Right forelimb (tissue), 1 donor: ENCODE measurements at regions not wholly inside any gene's neighbourhood (a gene's known extent, or its start where the extent isn't known, plus 50 kb on each side); places are given as distances from the start of the nearest gene placed in this dataset.
"Not testable (repeated sequence)": the region's sequence is repeated elsewhere in the genome, so short reads cannot be mapped to it uniquely, and the experiment has no call there.

Source experiments
- DNase-seq: peaks from one replicate; pipeline ENCODE4 v3.0.0-alpha.2; 2018

DNA sequence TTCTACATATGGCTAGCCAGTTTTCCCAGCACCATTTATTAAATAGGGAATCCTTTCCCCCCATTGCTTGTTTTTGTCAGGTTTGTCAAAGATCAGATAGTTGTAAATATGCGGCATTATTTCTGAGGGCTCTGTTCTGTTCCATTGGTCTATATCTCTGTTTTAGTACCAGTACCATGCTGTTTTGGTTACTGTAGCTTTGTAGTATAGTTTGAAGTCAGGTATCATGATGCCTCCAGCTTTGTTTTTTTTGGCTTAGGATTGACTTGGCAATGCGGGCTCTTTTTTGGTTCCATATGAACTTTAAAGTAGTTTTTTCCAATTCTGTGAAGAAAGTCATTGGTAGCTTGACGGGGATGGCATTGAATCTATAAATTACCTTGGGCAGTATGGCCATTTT lies 60.0 kb upstream of the GPC3 start:
- not testable (repeated sequence) for DNase-seq

DNA sequence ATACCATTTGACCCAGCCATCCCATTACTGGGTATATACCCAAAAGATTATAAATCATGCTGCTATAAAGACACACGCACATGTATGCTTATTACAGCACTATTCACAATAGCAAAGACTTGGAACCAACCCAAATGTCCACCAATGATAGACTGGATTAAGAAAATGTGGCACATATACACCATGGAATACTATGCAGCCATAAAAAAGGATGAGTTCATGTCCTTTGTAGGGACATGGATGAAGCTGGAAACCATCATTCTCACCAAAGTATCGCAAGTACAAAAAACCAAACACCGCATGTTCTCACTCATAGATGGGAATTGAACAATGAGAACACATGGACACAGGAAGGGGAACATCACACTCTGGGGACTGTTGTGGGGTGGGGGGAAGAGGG lies 81.7 kb upstream of the GPC3 start:
- DNase-seq = not testable (repeated sequence)

DNA sequence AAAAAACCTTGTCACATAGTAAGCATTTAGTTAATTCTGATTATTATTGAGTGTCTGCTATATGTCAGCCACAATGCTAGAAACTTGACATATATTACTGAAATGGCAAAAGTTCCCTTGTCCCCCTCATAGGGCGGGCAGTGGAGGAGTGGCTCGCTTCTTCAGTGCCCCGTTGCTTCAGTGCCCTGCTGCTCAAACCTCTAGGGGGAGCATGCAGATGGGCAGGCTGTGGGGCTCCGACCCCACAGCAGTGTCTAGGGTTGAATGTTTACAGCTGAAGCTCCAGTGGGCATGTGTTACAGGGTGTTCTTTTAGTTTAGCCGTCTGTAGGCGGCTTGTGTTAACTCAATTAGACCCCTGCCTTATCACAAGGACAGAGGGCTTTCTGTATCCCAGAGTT lies 86.5 kb upstream of the GPC3 start:
- not testable (repeated sequence) for DNase-seq

DNA sequence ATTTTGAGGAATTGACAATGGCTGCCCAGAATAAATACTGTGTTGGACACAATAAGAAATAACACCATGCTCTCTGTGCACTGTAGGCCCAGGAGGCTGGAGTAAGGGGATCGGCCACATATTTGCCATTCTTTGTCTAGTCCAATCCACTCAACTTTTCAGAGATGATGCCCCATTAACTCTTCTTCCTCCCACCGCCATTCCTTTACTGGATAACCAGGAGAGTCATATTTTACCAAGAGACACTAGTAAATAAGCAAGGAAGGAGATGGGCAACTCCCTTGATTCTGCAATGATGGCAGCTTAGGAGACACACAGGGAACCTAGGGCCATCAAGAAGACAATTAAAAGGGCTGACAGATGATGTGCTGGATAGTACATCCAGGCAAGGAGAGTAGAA lies 87.9 kb upstream of the GPC3 start:
- no peak for DNase-seq

DNA sequence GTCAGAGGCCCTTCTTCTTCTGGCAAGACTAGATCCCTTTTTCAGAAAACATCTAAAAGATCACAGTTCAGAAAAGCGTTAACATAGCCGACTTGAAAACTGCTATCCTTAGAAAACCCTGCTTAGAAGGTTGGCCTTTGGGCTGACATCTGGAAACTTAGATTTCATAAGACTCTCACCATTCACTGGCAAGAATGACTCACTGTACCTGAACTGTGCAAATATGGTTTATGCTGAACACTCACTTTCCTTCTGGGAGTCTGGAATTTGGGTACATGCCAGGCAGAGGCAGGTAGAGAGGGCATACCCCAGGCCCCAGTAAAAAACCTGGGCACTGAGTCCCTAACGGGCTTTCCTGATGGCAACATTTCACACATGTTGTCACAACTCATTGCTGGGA lies 88.8 kb upstream of the GPC3 start:
- DNase-seq = no peak

DNA sequence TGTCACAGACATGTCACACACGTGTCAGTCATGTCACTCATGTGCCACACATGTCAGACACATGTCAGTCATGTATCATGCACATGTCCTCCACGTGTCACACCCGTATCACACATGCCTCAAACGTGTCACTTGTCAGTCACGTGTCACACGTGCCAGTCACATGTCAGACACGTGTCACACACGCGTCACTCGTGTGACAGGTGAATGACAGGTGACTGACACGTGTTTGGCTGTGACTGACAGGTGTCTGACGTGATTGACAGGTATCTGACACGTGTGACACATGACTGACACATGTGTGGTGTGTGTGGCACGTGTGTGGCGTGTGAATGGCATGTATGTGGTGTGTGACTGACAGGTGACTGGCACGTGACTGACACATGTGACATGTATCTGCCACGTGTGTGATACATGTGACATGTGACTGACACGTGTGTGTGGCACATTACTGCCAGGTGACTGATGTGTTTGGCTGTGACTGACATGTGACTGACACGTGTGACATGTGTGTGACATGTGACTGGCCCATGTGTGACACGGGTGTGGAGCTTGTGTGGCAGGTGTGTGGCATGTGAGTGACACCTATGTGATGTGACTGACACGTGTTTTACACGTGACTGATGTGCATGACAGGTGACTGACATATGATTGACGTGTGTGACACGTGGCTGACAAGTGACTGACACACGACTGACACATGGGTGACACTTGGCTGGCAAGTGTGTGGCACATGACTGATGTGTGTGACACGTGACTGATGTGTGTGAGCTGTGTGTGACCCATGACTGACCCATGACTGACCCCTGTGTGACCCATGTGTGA lies 90.7 kb upstream of the GPC3 start:
- DNase-seq = no peak

DNA sequence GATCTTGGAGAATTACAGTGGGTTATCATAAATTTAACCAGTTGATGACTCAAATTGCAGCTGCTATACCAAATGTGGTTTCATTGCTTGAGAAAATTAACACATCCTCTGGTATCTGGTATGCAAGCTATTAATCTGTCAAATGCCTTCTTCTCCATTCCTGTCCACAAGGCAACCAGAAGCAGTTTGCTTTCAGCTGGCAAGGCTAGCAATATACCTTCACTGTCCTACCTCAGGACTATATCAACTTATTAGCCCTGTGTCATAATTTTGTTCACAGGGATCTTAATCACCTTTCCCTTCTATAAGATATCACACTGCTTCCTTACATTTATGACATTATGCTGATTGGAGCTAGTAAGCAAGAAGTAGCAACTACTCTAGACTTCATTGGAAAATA lies 110.0 kb upstream of the GPC3 start:
- no peak for DNase-seq

DNA sequence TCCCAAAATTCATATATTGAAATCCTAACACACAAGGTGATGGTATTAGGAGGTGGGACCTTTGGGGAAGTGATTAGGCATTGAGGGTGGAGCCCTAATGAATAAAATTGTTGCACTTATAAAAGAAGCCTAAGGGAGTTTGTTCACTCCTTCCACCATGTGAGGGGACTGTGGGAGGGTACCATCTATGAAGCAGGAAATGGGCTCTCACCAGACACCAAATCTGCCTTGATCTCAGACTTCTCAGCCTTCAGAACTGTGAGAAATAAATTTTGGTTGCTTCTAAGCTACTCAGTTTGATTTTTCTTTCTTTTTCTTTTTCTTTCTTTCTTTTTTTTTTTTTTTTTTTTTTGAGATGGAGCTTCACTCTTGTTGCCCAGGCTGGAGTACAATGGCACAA lies 116.2 kb upstream of the GPC3 start:
- DNase-seq = no peak

DNA sequence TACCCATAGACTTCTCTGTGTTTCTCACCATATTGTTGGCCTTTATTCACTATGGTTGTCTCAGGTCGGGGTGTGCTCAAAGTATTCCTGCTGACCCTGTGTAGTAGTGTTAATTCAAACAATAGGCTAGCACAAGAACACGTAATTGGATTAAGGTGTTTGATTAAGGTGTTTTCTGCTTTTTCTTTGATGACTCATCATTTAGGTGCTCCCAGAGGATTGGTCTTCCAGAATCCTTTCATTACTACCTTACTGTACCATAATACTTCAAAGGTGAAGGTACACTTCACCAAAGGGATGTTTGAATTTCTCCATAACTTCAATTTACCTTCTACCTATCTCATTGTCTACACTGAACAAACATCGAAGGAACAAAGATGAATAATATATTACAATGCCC lies 121.7 kb upstream of the CCDC160 start:
- DNase-seq = no peak

DNA sequence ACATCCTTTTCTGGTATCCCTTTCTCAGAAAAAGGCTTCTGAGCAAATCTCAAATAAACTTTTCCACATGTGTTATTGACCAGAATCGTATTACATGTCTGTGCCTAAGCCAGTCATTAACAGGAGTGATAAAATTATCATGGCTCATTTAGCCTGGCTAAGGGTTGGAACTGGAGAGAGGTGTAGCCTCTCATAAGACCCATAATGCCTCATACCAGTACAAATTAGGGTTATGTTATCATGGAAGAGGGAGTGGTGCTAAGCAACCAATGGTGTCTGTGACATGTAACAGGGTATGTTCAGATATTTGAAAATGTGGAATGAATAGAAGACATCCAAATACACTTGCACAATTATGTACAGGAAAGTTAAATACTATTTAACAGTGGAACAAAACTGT lies 99.6 kb upstream of the CCDC160 start:
- no peak for DNase-seq

DNA sequence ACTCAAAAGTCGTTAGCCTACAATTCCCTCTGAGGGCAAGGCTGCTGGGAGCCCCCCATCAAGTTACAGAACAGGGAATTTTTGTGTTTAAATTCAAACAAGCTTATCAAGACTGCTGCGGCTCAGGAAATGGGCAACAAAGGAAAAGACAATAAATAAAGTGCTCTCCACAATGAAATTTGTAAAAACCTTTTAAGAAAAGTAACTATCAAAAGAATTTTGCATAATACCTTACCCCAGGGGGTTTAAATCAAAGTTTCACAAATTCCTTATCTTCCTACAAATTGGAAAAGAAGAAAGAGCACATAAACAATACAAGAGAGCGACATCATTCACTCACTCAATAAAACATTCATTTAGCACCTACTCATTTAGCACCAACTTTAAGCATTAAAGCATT lies 97.9 kb upstream of the CCDC160 start:
- no peak for DNase-seq

DNA sequence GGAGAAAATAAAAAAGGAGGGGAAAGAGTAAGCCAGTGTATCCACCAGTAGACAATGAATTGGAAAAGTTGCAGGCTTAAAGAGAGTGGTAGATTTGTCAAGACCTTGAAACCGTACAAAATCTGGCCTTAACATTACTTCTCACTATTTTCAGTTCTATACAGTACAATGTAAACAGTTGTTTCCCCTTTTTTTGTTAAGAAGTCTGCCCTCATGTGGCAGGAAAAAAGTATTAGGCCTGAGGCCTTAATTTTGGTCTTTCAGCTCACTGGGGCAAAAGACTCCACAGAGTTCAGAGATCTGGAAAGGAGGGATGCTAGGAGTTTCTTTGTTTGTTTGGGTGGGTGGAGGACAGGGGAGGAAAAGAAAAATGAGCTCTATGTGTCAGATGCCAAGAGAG lies 92.8 kb upstream of the CCDC160 start:
- DNase-seq = no peak

DNA sequence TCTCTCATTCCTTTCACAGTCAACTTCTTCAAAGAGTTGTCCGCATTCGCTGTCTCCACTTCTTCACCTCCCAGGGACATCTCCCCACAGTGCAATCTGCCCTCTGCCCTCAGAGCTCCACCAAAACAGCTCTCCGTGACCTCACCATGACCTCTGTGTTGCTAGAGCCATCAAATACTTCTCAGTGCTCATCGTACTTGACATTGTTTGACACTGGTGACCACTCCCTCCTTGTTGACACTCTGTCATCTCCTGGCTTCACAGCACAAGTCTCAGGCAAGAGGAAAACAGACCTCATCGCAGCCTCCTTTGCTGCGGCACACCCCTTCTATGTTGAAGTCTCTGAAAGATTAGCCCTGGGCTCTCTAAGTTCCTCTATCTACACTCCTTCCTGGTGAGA lies 90.5 kb upstream of the CCDC160 start:
- DNase-seq = no peak

DNA sequence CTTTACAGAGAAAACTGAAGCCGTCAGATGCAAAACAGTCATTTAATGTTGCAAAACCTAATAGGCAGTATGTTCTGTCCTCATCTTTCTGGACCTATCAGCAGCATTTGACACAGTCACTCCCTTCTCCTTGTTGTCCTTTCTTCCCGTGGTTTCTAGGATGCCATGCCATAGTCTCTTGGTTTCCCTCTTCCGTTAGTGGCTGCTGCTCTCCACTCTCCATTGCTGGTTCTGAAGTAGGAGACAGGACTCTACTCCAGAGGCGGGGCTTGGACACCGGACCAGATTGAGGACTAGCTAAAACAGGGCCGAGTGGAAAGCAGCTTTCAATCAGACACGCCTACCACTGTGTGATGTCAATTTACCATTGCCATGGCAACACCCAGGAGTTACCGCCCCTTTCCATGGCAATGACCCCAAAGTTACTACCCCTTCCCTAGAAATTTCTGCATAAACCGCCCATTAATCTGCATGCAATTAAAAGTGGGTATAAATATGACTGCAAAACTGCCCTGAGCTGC lies 88.8 kb upstream of the CCDC160 start:
- no peak for DNase-seq

DNA sequence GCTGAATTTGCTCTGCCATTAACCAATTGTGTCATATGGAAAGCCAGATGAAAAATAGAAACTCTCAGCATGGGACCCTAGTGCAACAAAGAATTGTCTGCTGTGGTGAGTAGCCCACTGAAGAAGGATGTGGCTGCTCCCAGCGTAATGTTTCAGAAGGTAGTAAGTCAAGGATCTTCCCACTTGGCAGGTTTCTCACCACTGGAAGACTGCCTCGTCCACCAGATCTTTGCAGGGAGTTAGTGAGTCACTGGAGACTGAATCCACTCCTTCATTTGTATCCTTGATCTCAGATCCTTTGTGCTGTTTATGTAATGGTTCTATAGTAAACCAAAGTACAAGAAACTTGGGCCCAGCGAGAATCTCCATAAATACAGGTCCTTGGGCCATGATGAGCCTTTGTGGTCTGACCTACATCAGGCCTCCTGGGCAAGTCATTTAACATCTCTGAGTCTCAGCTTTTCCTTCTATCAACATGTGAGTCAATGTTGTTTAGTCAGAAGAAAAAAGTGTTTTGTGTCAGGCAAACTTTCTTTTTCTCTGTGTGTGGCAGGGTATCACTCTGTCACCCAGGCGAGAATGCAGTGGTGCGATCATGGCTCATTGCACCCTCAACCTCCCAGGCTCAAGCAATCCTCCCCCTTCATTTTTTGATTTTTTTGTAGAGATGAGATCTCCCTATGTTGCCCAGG lies 78.0 kb upstream of the CCDC160 start:
- no peak for DNase-seq

DNA sequence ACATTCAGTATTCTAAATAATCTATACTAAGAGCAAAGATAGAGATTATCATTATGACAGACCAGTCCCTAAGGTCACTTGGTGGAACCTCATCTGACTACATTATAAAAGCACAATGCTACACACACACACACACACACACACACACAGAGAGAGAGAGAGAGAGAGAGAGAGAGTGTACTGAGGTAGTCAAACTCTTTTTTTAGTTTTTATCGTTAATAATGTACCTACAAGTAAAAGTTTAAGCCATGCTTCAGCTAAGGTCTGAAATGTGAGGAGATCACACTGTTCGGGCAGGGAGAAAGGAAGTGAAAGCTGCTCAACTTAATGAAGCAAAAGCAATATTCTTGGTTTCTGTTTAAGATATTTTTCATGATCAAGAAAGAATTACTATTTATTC lies 75.8 kb upstream of the CCDC160 start:
- DNase-seq = no peak

DNA sequence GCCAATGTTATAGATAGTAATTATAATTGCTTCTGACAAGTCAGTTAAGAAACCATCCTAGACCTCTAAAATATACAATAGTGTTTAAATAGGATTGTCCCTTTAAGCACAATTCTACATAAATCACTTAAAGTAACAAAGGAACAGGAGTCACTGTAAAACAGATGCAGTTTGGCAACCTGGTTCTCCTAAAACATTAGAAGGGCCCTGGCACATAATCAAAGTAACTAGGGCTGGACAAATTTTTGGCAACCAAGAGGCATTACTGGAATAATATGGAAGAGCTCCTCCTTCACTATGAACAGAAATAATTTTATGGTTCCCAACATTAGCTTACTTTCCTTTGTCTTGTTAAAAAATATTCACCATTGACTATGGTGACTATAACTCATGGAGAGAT lies 75.0 kb upstream of the CCDC160 start:
- no peak for DNase-seq

DNA sequence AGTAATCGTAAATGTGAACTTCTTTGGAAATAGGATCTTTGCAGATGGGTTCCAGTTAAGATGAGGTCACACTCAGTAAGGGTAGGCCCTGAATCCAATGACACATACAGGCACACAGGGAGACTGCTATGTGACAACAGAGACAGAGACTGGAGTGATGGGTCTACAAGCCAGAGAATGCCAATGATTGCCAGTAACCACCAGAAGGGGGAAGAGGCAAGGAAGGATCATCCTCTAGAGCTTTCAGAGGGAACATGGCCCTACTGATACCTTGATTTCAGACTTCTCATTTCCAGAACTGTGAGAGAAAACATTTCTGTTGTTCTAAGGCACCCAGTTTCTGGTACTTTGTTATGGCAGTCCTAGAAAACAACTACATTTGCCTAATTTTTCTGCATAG lies 73.1 kb upstream of the CCDC160 start:
- no peak for DNase-seq

DNA sequence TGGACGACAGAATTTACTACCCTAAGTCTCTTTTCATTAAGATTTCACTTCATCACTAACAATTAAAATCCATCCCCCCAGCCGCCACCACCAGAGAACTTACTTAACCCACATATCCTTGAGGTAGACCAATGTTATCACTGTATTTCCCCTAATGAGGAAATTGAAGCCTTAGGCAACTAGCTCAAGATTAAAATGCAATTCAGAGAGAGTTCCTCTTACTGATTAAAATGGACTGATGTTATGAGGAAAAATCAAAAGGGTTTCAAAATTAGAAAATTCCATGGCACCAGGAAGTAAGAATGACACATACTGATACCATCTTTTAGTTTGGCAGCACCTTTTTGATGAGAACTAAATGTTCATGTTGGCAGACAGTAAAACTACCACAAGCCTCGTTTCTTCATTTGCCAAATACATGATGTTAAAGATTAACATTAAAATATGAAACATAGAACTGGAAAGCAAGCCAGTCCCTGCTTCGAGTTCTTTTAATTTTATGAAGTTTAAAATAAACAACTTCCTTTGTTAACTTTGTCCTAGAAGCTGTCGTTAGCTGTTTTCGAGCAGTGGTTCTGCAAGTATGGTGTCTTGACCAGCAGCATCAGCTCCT lies 69.3 kb upstream of the CCDC160 start:
- DNase-seq = no peak

DNA sequence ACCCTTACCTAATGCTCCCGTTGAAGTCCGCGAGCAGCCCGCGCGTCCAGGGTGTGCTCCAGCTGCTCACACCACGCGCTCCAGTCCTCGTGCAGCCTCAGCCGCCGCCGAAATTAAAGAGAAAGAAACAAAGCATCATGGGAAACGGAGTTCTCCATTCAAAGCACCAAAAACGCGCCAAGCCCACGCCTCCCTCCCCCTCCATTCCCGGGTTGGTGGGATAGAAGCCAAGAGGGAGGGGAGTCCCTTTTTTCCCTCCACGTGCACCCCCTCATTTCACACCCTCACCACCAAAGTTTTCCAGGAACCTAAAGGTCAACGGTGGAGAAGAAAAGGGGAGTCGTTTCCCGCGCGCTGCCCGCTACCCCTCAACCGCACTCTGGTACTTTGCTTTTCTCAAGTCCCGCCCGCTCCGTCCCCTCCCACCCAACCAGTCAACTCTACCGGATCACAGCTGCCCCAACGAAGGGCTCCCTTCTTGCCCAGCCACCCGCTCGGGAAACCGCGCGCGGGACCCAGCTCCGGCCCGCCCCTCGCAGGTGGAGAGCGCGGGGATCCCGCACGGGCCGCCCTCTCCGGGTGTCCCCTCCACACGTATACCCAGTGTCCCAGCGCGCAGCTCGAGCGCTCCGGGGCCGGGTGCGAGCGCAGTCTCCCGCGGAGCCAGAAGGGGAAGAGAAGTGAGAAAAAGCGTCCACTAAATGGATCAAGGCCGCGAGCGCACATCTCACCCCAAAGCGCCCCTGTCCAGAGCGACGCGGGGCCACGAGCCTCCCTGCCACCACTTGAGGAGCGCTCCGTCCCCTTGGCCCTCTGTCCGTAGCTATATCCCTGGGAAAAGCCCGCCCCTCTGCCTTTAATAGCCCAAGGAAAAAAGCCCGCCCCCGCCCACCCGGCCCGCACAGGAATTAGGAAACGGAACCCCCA lies 65.1 kb upstream of the CCDC160 start:
- DNase-seq = peak; percentile 51

DNA sequence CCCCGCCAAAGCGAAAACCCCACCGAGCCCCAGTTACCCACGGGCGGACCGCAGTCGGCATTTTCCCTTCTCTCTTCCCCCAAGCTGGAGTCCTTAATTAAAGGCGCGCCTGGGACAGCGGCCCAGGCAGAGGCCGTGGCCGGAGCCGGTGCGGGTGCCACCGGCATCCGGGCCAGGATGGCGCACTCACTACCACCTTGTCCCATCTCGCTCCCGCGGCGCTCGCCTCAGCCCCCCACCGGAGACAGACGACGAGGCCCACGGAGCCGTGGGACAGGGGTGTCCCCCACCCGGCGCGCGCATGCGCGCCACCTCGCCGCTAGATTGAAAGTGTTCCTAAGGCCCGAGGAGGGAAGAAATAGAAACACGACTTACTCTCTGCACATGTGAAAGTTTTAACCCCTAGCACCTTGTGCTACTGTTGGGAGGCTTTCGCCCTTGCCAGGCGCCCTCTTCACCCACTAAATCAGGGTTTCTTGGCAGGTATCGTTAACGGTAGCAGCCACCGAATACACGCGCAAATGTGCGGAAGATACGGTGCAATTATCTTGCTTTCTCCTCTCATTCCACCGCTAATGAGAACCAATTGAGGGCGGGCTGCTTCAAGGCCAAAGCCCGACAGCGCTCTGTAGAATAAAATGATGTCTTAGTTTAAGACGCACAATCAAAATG lies 64.3 kb upstream of the CCDC160 start:
- DNase-seq = peak; percentile 53
